ENCODE measurements at regions not wholly inside any gene's neighbourhood (a gene's known extent, or its start where the extent isn't known, plus 50 kb on each side); places are given as distances from the start of the nearest gene placed in this dataset.

DNA sequence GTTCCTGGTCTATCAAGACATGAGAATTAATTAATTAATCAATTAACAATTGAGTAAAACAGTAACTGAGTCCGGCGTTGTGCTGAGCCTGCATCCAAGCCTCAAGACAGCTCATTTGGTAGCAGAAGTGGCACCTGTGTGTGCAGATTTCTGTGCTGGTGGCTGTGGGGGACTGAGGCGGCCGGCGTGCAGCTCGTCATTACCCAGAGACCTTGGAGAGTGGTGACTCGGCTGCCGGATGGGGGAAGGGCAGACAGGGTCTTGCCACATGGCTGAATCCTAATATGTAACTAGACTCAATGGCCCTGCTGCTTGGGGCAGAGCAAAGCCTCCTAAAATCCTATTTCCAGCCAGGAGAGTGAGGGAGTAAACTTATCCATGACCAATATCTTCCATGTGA lies 510.2 kb downstream of the TCERG1L start:
- Histone ChIP-seq H3K36me3 (ENCODE audit: insufficient read depth) (no peaks in the 10 kb centered on the region), H3K9ac (no peak overlapping the region), H3K4me3 (IDR thresholded peaks at IDR 0.05; ENCODE audit: insufficient read depth, low read depth, low read length) (no peak overlapping the region), H3K27me3 (ENCODE audit: insufficient read depth, low read depth) (no peaks in the 10 kb centered on the region; the same call in 1 of the 2 replicates), H3K4me2 (no peak overlapping the region), H3K79me2 (ENCODE audit: insufficient read depth, low read depth) (no peaks in the 10 kb centered on the region), H2AFZ (ENCODE audit: low read depth) (no peak overlapping the region), H3K27ac (no peak overlapping the region), H3K4me1 (ENCODE audit: low read depth, poor library complexity, severe bottlenecking) (no peaks in the 10 kb centered on the region), H4K20me1 (ENCODE audit: insufficient read depth) (no peaks in the 10 kb centered on the region)
- TF ChIP-seq, protein P1, sequence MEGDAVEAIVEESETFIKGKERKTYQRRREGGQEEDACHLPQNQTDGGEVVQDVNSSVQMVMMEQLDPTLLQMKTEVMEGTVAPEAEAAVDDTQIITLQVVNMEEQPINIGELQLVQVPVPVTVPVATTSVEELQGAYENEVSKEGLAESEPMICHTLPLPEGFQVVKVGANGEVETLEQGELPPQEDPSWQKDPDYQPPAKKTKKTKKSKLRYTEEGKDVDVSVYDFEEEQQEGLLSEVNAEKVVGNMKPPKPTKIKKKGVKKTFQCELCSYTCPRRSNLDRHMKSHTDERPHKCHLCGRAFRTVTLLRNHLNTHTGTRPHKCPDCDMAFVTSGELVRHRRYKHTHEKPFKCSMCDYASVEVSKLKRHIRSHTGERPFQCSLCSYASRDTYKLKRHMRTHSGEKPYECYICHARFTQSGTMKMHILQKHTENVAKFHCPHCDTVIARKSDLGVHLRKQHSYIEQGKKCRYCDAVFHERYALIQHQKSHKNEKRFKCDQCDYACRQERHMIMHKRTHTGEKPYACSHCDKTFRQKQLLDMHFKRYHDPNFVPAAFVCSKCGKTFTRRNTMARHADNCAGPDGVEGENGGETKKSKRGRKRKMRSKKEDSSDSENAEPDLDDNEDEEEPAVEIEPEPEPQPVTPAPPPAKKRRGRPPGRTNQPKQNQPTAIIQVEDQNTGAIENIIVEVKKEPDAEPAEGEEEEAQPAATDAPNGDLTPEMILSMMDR (conservative IDR thresholded peaks at IDR 0.05; ENCODE audit: low read depth, low read length) = no peak

DNA sequence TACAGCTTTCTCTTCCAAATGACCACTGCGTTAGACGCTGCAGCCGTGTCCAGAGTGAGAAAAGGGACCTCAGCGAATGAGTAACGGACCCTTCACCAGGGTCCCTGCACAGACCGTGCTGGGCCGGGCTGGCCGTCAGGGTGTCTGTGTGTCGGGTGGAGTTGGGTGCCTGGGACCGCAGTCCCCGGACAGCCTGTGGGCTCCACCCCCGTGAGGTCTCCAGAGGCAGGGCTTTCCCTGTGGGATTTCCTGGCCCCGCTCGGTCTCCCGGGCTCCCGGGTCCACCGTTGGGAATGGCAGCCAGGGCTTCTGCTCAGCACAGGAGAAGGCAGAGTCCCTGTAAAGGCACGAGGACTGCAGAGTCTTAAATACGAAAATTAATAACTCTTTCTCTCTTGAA lies 509.7 kb downstream of the TCERG1L start:
- Histone ChIP-seq H3K9ac (no peak overlapping the region), H3K36me3 (ENCODE audit: insufficient read depth) (no peaks in the 10 kb centered on the region), H3K27ac (no peak overlapping the region), H3K4me2 (no peak overlapping the region), H3K79me2 (ENCODE audit: insufficient read depth, low read depth) (no peaks in the 10 kb centered on the region), H3K4me1 (ENCODE audit: low read depth, poor library complexity, severe bottlenecking) (no peaks in the 10 kb centered on the region), H2AFZ (ENCODE audit: low read depth) (no peak overlapping the region), H3K27me3 (ENCODE audit: insufficient read depth, low read depth) (no peaks in the 10 kb centered on the region; the same call in 1 of the 2 replicates), H3K4me3 (IDR thresholded peaks at IDR 0.05; ENCODE audit: insufficient read depth, low read depth, low read length) (no peak overlapping the region), H4K20me1 (ENCODE audit: insufficient read depth) (no peaks in the 10 kb centered on the region)
- TF ChIP-seq, protein P1 (conservative IDR thresholded peaks at IDR 0.05; ENCODE audit: low read depth, low read length) = no peak

DNA sequence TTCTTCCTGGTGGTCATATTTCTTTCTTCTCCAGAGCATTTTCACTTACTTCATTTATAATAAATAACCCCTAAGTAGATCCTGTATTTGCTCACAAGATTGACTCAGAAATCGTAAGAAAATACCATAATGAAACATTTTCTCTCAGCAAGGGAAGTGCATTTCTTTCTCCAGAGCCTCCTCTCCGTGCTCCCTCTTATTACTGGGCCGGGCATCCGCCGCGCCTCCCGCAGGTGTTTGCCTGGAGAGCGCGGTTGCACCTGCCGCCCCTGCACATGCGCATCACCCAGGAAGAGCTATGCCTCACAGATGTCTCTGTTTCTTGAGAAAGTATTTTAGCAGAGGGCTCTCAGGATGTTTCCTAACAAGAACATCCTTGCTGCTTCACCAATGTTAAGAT lies 509.2 kb downstream of the TCERG1L start:
- Histone ChIP-seq H3K4me2 (no peak overlapping the region), H3K27ac (no peak overlapping the region), H4K20me1 (ENCODE audit: insufficient read depth) (no peaks in the 10 kb centered on the region), H3K9ac (no peak overlapping the region), H3K27me3 (ENCODE audit: insufficient read depth, low read depth) (no peaks in the 10 kb centered on the region; the same call in 1 of the 2 replicates), H3K4me3 (IDR thresholded peaks at IDR 0.05; ENCODE audit: insufficient read depth, low read depth, low read length) (no peak overlapping the region), H2AFZ (ENCODE audit: low read depth) (no peak overlapping the region), H3K4me1 (ENCODE audit: low read depth, poor library complexity, severe bottlenecking) (no peaks in the 10 kb centered on the region), H3K36me3 (ENCODE audit: insufficient read depth) (no peaks in the 10 kb centered on the region), H3K79me2 (ENCODE audit: insufficient read depth, low read depth) (no peaks in the 10 kb centered on the region)
- TF ChIP-seq, protein P1 (conservative IDR thresholded peaks at IDR 0.05; ENCODE audit: low read depth, low read length) = no peak

DNA sequence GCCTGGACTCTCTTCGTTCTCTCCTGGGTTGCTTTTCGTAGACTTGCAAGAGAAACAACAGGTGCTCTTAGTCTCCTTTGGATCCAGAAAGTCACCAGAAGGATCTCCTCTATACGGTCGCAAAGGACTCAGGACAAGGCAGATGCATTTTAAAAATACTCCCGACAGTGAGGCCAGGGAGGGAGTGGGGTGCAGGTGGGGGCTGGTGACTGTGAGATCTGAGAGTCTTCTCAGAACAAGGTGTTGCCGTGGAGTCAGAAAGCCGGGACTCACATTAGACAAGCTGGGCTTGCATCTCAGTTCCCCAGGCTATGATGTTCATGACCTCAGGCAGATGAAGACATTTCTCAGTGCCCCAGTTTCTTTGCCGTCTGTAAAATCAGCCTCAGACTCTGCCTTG lies 507.2 kb downstream of the TCERG1L start:
- TF ChIP-seq, protein P1 (conservative IDR thresholded peaks at IDR 0.05; ENCODE audit: low read depth, low read length) = no peak
- Histone ChIP-seq H3K36me3 (ENCODE audit: insufficient read depth) (no peaks in the 10 kb centered on the region), H3K4me3 (IDR thresholded peaks at IDR 0.05; ENCODE audit: insufficient read depth, low read depth, low read length) (no peak overlapping the region), H2AFZ (ENCODE audit: low read depth) (no peak overlapping the region), H3K27ac (no peak overlapping the region), H3K4me1 (ENCODE audit: low read depth, poor library complexity, severe bottlenecking) (no peaks in the 10 kb centered on the region), H4K20me1 (ENCODE audit: insufficient read depth) (no peaks in the 10 kb centered on the region), H3K4me2 (no peak overlapping the region), H3K27me3 (ENCODE audit: insufficient read depth, low read depth) (no peaks in the 10 kb centered on the region), H3K79me2 (ENCODE audit: insufficient read depth, low read depth) (no peaks in the 10 kb centered on the region), H3K9ac (no peak overlapping the region)

All from KMS-11 (cell line).